GM13976 (cell line): ENCODE measurements at regions not wholly inside any gene's neighbourhood (a gene's known extent, or its start where the extent isn't known, plus 50 kb on each side); places are given as distances from the start of the nearest gene placed in this dataset.

Experiments used
- DNase-seq: peaks from one replicate; pipeline ENCODE4 v3.0.0; 2012; ENCODE audit warnings: low spot score
- in situ Hi-C: fragments of 300-500 bp; cut with MboI; formaldehyde crosslinking; loops from one replicate; pipeline ENCODE4 v1.12.0; 2022; ENCODE audit warnings: low sequenced_read_pairs, mixed read lengths, inconsistent platforms; ENCODE audit not compliant: unreplicated experiment
- TF ChIP-seq, protein P1 (sequence below): IDR thresholded peaks from 2 replicates; pipeline ENCODE4 v1.5.1; 2012; ENCODE audit warnings: borderline replicate concordance, mild to moderate bottlenecking; ENCODE audit not compliant: insufficient read depth; ENCODE audit errors: extremely low read depth, missing control alignments, control extremely low read depth

- DNase-seq: no peak
- TF ChIP-seq, protein P1, sequence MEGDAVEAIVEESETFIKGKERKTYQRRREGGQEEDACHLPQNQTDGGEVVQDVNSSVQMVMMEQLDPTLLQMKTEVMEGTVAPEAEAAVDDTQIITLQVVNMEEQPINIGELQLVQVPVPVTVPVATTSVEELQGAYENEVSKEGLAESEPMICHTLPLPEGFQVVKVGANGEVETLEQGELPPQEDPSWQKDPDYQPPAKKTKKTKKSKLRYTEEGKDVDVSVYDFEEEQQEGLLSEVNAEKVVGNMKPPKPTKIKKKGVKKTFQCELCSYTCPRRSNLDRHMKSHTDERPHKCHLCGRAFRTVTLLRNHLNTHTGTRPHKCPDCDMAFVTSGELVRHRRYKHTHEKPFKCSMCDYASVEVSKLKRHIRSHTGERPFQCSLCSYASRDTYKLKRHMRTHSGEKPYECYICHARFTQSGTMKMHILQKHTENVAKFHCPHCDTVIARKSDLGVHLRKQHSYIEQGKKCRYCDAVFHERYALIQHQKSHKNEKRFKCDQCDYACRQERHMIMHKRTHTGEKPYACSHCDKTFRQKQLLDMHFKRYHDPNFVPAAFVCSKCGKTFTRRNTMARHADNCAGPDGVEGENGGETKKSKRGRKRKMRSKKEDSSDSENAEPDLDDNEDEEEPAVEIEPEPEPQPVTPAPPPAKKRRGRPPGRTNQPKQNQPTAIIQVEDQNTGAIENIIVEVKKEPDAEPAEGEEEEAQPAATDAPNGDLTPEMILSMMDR: no peak
- in situ Hi-C loops: no loop called here
Measured at GRCh38 chr18:78454221-78454620, 525.4 kb upstream of the SALL3 start.

DNA sequence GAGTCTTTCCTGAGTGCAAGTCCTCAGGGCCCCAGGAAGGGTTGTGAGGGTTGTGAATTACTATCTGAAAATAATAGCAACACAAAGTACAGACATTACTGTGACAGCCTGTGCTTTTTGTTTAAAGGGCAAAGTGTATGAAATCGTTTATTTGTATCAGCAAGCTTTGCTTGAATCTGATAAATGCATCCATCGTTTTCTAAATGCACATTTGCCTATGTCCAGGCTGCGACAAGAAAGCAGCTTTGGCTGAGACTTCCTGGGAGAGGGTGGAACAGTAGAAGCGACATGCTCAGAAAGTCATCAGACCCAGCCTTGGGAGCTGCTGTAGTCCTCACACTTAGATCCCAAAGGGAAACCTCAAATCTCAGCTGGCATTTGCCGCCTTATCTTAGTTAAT is 524.2 kb upstream of the SALL3 start:
- TF ChIP-seq, protein P1: no peak
- in situ Hi-C loops: no loop called here
- no peak for DNase-seq

- TF ChIP-seq, protein P1: no peak
- DNase-seq: no peak
- in situ Hi-C loops: no loop called here
Measured at GRCh38 chr18:78457011-78457410, 522.6 kb upstream of the SALL3 start.

GRCh38 chr18:78457731-78458130 is 521.9 kb upstream of the SALL3 start:
- in situ Hi-C loops: no loop called here
- no peak for DNase-seq
- TF ChIP-seq, protein P1: no peak

DNA sequence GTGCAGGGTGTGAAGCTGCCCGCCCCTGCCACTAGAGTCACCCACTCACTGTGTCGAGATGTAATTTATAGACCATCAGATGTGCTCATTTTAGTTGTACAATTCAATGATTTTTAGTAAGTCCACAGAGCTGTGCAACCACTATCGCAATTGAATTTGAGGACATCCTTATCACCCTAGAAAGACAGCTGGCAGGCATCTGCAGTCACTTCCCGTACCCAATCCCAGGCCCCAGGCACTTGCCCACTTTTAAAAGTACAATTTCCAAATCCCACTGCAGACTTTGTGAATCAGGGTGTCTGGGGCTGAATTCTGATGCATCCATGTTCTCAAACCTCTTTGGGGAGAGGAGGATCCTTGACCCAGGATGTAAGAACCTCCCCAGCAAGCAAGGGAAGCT is 521.3 kb upstream of the SALL3 start:
- TF ChIP-seq, protein P1: no peak
- in situ Hi-C loops: no loop called here
- DNase-seq: no peak

GRCh38 chr18:78459668-78460067 is 520.0 kb upstream of the SALL3 start:
- TF ChIP-seq, protein P1: no peak
- in situ Hi-C loops: no loop called here
- DNase-seq: no peak

- no peak for DNase-seq
- TF ChIP-seq, protein P1: no peak
- in situ Hi-C loops: no loop called here
Measured at GRCh38 chr18:78460558-78460957, 519.1 kb upstream of the SALL3 start.
